Neural cell (in vitro differentiated cells): ENCODE measurements at regions not wholly inside any gene's neighbourhood (a gene's known extent, or its start where the extent isn't known, plus 50 kb on each side); places are given as distances from the start of the nearest gene placed in this dataset.

Source experiments
- CTCF ChIP-seq: fragments of 450-650 bp; IDR thresholded peaks from 2 replicates; pipeline ENCODE4 v1.5.1; 2014; ENCODE audit warnings: antibody characterized with exemption, mild to moderate bottlenecking, moderate library complexity; ENCODE audit not compliant: poor library complexity, severe bottlenecking
- EP300 ChIP-seq: fragments of 450-650 bp; conservative IDR thresholded peaks from 2 replicates; pipeline ENCODE4 v1.6.1; 2014; ENCODE audit warnings: antibody characterized with exemption, mild to moderate bottlenecking, moderate library complexity; ENCODE audit not compliant: poor library complexity, severe bottlenecking
- MXI1 ChIP-seq: fragments of 450-650 bp; conservative IDR thresholded peaks from 2 replicates; pipeline ENCODE4 v1.6.1; 2014; ENCODE audit warnings: antibody characterized with exemption, mild to moderate bottlenecking; ENCODE audit not compliant: poor library complexity, severe bottlenecking
- POLR2AphosphoS5 ChIP-seq: IDR thresholded peaks from 2 replicates; pipeline ENCODE4 v1.6.1; 2012
- RAD21 ChIP-seq: fragments of 450-650 bp; conservative IDR thresholded peaks from 2 replicates; pipeline ENCODE4 v1.6.1; 2014; ENCODE audit warnings: antibody characterized with exemption, mild to moderate bottlenecking, moderate library complexity

- no peak for TF ChIP-seq CTCF
- no peak for TF ChIP-seq RAD21
- no peak for TF ChIP-seq MXI1
- no peak for TF ChIP-seq POLR2AphosphoS5
- TF ChIP-seq EP300, result no peak
These were observed 745.3 kb downstream of the SATB2 start for GRCh38 chr2:198712485-198712884.
